H1 (cell line): ENCODE measurements at regions not wholly inside any gene's neighbourhood (a gene's known extent, or its start where the extent isn't known, plus 50 kb on each side); places are given as distances from the start of the nearest gene placed in this dataset.

Source experiments
- CHD7 ChIP-seq: fragments of 300-600 bp; sonication (generic); IDR thresholded peaks from 2 replicates; pipeline ENCODE4 v1.7.1; 2012; ENCODE audit warnings: low read length, moderate library complexity, mild to moderate bottlenecking, inconsistent platforms; ENCODE audit not compliant: insufficient replicate concordance
- EZH2 ChIP-seq: fragments of 200-600 bp; sonication (generic); IDR thresholded peaks from 2 replicates; pipeline ENCODE4 v1.7.1; 2012; ENCODE audit warnings: low read depth, mild to moderate bottlenecking, moderate library complexity, low read length, inconsistent platforms; ENCODE audit not compliant: severe bottlenecking
- HDAC2 ChIP-seq, 2 experiments: fragments of 300-600 bp in 1 of 2; sonication (generic) in 1 of 2; IDR thresholded peaks; 2 replicates each; pipeline ENCODE4 v1.6.1; 2011 to 2012; ENCODE audit warnings: low read depth in 2 of 2, low read length in 2 of 2, mild to moderate bottlenecking in 2 of 2, moderate library complexity in 2 of 2, borderline replicate concordance in 1 of 2, inconsistent platforms in 1 of 2
- POU5F1 ChIP-seq: IDR thresholded peaks from 2 replicates; pipeline ENCODE4 v1.6.1; 2011; ENCODE audit warnings: low read depth, mild to moderate bottlenecking, low read length, moderate library complexity
- SIX5 ChIP-seq: IDR thresholded peaks from 2 replicates; pipeline ENCODE4 v1.6.1; 2011; ENCODE audit warnings: mild to moderate bottlenecking, low read depth, low read length

GRCh38 chr7:131727189-131727588, 170.8 kb upstream of the PODXL start (continued):
- TF ChIP-seq CHD7 (no peak), HDAC2 (IDR thresholded peaks at IDR 0.05; ENCODE audit: borderline replicate concordance in 1 of 2, low read depth in 2 of 2, low read length in 2 of 2) (no peak), EZH2 (no peak), POU5F1 (no peak), SIX5 (no peak)
